GM23338 (cell line): ENCODE measurements at regions not wholly inside any gene's neighbourhood (a gene's known extent, or its start where the extent isn't known, plus 50 kb on each side); places are given as distances from the start of the nearest gene placed in this dataset.

Experiments
- ATAC-seq: fragments of 200-7000 bp; cut with Tn5 transposase; 3 replicates; pipeline ENCODE4 v1.9.1; 2020
- DNase-seq: peaks from one replicate; pipeline ENCODE4 v3.0.0-alpha.2; 2015; ENCODE audit warnings: low spot score
- H2AFZ ChIP-seq: fragments of 200-600 bp; sonication (generic); 2 replicates; pipeline ENCODE4 v1.8.0; 2016; ENCODE audit warnings: antibody characterized with exemption, mild to moderate bottlenecking, moderate library complexity
- H3F3A ChIP-seq: fragments of 200-600 bp; sonication (generic); replicated peaks from 2 replicates; pipeline ENCODE4 v1.8.0; 2017; ENCODE audit warnings: antibody characterized with exemption, mixed run types, low read depth
- H3K27ac ChIP-seq: fragments of 200-600 bp; sonication (generic); 2 replicates; pipeline ENCODE4 v1.6.1; 2016; ENCODE audit warnings: low read depth
- H3K27me3 ChIP-seq: fragments of 200-600 bp; sonication (generic); 2 replicates; pipeline ENCODE4 v1.8.0; 2016; ENCODE audit warnings: mild to moderate bottlenecking, mixed run types, moderate library complexity; ENCODE audit not compliant: insufficient read depth
- H3K36me3 ChIP-seq: fragments of 200-600 bp; sonication (generic); 2 replicates; pipeline ENCODE4 v1.8.0; 2016; ENCODE audit warnings: mild to moderate bottlenecking; ENCODE audit not compliant: insufficient read depth
- H3K4me1 ChIP-seq: fragments of 200-600 bp; sonication (generic); 2 replicates; pipeline ENCODE4 v1.8.0; 2016; ENCODE audit warnings: mild to moderate bottlenecking, moderate library complexity; ENCODE audit not compliant: insufficient read depth
- H3K4me2 ChIP-seq: fragments of 200-600 bp; sonication (generic); 2 replicates; pipeline ENCODE4 v1.7.1; 2017; ENCODE audit warnings: mixed run types
- H3K4me3 ChIP-seq: fragments of 200-600 bp; sonication (generic); 2 replicates; pipeline ENCODE4 v1.6.1; 2016; ENCODE audit warnings: mixed run types
- H3K79me2 ChIP-seq: fragments of 200-600 bp; sonication (generic); replicated peaks from 2 replicates; pipeline ENCODE4 v1.8.0; 2017; ENCODE audit warnings: mild to moderate bottlenecking; ENCODE audit not compliant: insufficient read depth
- H3K9me2 ChIP-seq: fragments of 200-600 bp; sonication (generic); 2 replicates; pipeline ENCODE4 v1.8.0; 2017; ENCODE audit not compliant: insufficient read depth
- H4K20me1 ChIP-seq: fragments of 200-600 bp; sonication (generic); replicated peaks from 2 replicates; pipeline ENCODE4 v1.8.0; 2017; ENCODE audit warnings: mild to moderate bottlenecking; ENCODE audit not compliant: insufficient read depth
- H3K27ac Mint-ChIP-seq: 2 replicates; pipeline ENCODE4 v1.8.0; 2020; ENCODE audit warnings: inconsistent platforms, mild to moderate bottlenecking, moderate library complexity, mixed read lengths
- H3K27me3 Mint-ChIP-seq: 3 replicates; pipeline ENCODE4 v1.8.0; 2022; ENCODE audit warnings: low read depth, mild to moderate bottlenecking, moderate library complexity, mixed read lengths, inconsistent platforms; ENCODE audit not compliant: insufficient read depth, poor library complexity
- H3K36me3 Mint-ChIP-seq: 3 replicates; pipeline ENCODE4 v1.8.0; 2021; ENCODE audit warnings: low read depth, mild to moderate bottlenecking, inconsistent platforms, moderate library complexity, mixed read lengths
- H3K4me1 Mint-ChIP-seq: 3 replicates; pipeline ENCODE4 v1.8.0; 2020; ENCODE audit warnings: mild to moderate bottlenecking, inconsistent platforms, mixed read lengths
- H3K4me3 Mint-ChIP-seq: 3 replicates; pipeline ENCODE4 v1.8.0; 2021; ENCODE audit warnings: moderate library complexity, mild to moderate bottlenecking, inconsistent platforms, mixed read lengths
- H3K9me3 Mint-ChIP-seq: 3 replicates; pipeline ENCODE4 v1.8.0; 2020; ENCODE audit warnings: moderate library complexity, mild to moderate bottlenecking, inconsistent platforms, mixed read lengths
- CREB1 ChIP-seq: fragments of 250-450 bp; sonication (Bioruptor Pico); IDR thresholded peaks from 2 replicates; pipeline ENCODE4 v1.5.0; 2020; ENCODE audit warnings: low read depth, mild to moderate bottlenecking, moderate library complexity
- EZH2 ChIP-seq: fragments of 200-600 bp; sonication (generic); IDR thresholded peaks from one replicate; pipeline ENCODE4 v1.8.0; 2017; ENCODE audit warnings: antibody characterized with exemption, mild to moderate bottlenecking, low read depth; ENCODE audit not compliant: unreplicated experiment
- EZH2phosphoT487 ChIP-seq: fragments of 200-600 bp; sonication (generic); IDR thresholded peaks from one replicate; pipeline ENCODE4 v1.8.1; 2018; ENCODE audit warnings: antibody characterized with exemption; ENCODE audit not compliant: unreplicated experiment
- JUNB ChIP-seq: IDR thresholded peaks from one replicate; pipeline ENCODE4 v1.6.1; 2016; ENCODE audit warnings: antibody characterized with exemption; ENCODE audit not compliant: unreplicated experiment
- NANOG ChIP-seq: IDR thresholded peaks from 2 replicates; pipeline ENCODE4 v1.6.1; 2016; ENCODE audit warnings: antibody characterized with exemption, borderline replicate concordance
- POLR2AphosphoS5 ChIP-seq: IDR thresholded peaks from 2 replicates; pipeline ENCODE4 v1.6.1; 2016; ENCODE audit warnings: antibody characterized with exemption, low read depth
- STAT1 ChIP-seq: IDR thresholded peaks from one replicate; pipeline ENCODE4 v1.6.1; 2016; ENCODE audit warnings: antibody characterized with exemption; ENCODE audit not compliant: unreplicated experiment
- ZNF114 ChIP-seq: fragments of 250-450 bp; sonication (Bioruptor Pico); IDR thresholded peaks from 2 replicates; pipeline ENCODE4 v1.5.0; 2020; ENCODE audit warnings: mild to moderate bottlenecking, moderate library complexity
- ZNF331 ChIP-seq: fragments of 250-450 bp; sonication (Bioruptor Pico); IDR thresholded peaks from 2 replicates; pipeline ENCODE4 v1.5.0; 2020; ENCODE audit warnings: low read depth, mild to moderate bottlenecking, moderate library complexity
- TF ChIP-seq, protein P1 (sequence below): fragments of 250-450 bp; sonication (Bioruptor Pico); IDR thresholded peaks from 2 replicates; pipeline ENCODE4 v1.5.0; 2020; ENCODE audit warnings: mild to moderate bottlenecking, moderate library complexity
- TF ChIP-seq, protein P2 (sequence below), 2 experiments: fragments of 200-600 bp in 1 of 2; sonication (generic) in 1 of 2; conservative IDR thresholded peaks; 2 replicates each; pipeline versions ENCODE4 v1.5.1 to v1.6.1; 2016 to 2017; ENCODE audit warnings: antibody characterized with exemption in 2 of 2, low read depth in 2 of 2, mild to moderate bottlenecking in 2 of 2, moderate library complexity in 1 of 2

GRCh38 chr2:6692819-6693218 lies 172.9 kb downstream of the CMPK2 start:
- H3K36me3 ChIP-seq = no peaks in the 10 kb centered on the region
- TF ChIP-seq NANOG = no peak
- TF ChIP-seq, protein P1, sequence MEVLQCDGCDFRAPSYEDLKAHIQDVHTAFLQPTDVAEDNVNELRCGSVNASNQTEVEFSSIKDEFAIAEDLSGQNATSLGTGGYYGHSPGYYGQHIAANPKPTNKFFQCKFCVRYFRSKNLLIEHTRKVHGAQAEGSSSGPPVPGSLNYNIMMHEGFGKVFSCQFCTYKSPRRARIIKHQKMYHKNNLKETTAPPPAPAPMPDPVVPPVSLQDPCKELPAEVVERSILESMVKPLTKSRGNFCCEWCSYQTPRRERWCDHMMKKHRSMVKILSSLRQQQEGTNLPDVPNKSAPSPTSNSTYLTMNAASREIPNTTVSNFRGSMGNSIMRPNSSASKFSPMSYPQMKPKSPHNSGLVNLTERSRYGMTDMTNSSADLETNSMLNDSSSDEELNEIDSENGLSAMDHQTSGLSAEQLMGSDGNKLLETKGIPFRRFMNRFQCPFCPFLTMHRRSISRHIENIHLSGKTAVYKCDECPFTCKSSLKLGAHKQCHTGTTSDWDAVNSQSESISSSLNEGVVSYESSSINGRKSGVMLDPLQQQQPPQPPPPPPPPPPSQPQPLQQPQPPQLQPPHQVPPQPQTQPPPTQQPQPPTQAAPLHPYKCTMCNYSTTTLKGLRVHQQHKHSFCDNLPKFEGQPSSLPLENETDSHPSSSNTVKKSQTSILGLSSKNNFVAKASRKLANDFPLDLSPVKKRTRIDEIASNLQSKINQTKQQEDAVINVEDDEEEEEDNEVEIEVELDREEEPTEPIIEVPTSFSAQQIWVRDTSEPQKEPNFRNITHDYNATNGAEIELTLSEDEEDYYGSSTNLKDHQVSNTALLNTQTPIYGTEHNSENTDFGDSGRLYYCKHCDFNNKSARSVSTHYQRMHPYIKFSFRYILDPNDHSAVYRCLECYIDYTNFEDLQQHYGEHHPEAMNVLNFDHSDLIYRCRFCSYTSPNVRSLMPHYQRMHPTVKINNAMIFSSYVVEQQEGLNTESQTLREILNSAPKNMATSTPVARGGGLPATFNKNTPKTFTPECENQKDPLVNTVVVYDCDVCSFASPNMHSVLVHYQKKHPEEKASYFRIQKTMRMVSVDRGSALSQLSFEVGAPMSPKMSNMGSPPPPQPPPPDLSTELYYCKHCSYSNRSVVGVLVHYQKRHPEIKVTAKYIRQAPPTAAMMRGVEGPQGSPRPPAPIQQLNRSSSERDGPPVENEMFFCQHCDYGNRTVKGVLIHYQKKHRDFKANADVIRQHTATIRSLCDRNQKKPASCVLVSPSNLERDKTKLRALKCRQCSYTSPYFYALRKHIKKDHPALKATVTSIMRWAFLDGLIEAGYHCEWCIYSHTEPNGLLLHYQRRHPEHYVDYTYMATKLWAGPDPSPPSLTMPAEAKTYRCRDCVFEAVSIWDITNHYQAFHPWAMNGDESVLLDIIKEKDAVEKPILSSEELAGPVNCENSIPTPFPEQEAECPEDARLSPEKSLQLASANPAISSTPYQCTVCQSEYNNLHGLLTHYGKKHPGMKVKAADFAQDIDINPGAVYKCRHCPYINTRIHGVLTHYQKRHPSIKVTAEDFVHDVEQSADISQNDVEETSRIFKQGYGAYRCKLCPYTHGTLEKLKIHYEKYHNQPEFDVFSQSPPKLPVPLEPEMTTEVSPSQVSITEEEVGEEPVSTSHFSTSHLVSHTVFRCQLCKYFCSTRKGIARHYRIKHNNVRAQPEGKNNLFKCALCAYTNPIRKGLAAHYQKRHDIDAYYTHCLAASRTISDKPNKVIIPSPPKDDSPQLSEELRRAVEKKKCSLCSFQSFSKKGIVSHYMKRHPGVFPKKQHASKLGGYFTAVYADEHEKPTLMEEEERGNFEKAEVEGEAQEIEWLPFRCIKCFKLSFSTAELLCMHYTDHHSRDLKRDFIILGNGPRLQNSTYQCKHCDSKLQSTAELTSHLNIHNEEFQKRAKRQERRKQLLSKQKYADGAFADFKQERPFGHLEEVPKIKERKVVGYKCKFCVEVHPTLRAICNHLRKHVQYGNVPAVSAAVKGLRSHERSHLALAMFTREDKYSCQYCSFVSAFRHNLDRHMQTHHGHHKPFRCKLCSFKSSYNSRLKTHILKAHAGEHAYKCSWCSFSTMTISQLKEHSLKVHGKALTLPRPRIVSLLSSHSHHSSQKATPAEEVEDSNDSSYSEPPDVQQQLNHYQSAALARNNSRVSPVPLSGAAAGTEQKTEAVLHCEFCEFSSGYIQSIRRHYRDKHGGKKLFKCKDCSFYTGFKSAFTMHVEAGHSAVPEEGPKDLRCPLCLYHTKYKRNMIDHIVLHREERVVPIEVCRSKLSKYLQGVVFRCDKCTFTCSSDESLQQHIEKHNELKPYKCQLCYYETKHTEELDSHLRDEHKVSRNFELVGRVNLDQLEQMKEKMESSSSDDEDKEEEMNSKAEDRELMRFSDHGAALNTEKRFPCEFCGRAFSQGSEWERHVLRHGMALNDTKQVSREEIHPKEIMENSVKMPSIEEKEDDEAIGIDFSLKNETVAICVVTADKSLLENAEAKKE (CRISPR knock-in tag) = no peak
- no peak for TF ChIP-seq JUNB
- no peak for TF ChIP-seq CREB1 (CRISPR knock-in tag)
- TF ChIP-seq, protein P2, sequence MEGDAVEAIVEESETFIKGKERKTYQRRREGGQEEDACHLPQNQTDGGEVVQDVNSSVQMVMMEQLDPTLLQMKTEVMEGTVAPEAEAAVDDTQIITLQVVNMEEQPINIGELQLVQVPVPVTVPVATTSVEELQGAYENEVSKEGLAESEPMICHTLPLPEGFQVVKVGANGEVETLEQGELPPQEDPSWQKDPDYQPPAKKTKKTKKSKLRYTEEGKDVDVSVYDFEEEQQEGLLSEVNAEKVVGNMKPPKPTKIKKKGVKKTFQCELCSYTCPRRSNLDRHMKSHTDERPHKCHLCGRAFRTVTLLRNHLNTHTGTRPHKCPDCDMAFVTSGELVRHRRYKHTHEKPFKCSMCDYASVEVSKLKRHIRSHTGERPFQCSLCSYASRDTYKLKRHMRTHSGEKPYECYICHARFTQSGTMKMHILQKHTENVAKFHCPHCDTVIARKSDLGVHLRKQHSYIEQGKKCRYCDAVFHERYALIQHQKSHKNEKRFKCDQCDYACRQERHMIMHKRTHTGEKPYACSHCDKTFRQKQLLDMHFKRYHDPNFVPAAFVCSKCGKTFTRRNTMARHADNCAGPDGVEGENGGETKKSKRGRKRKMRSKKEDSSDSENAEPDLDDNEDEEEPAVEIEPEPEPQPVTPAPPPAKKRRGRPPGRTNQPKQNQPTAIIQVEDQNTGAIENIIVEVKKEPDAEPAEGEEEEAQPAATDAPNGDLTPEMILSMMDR (conservative IDR thresholded peaks at IDR 0.05; ENCODE audit: low read depth in 2 of 2) = no peak
- no peak for TF ChIP-seq ZNF331
- no peak for TF ChIP-seq ZNF114 (CRISPR knock-in tag)
- TF ChIP-seq STAT1 = no peak
- no peak for TF ChIP-seq POLR2AphosphoS5
- no peak for TF ChIP-seq EZH2phosphoT487
- TF ChIP-seq EZH2 = no peak
- no peak overlapping the region for H3K27ac ChIP-seq
- no peak overlapping the region for H3K27ac Mint-ChIP-seq
- no peaks in the 10 kb centered on the region for H3K27me3 Mint-ChIP-seq
- peaks cover 5% of the 10 kb centered on the region; the same call in 1 of the 2 replicates for H3K4me1 ChIP-seq
- H3K9me2 ChIP-seq = no peaks in the 10 kb centered on the region
- no peak overlapping the region for H2AFZ ChIP-seq
- H3K36me3 Mint-ChIP-seq = peaks cover 4% of the 10 kb centered on the region; the same call in 1 of the 3 replicates
- no peaks in the 10 kb centered on the region for H4K20me1 ChIP-seq
- no peak overlapping the region for H3K4me2 ChIP-seq
- H3K4me3 ChIP-seq = no peak overlapping the region
- H3K79me2 ChIP-seq = no peaks in the 10 kb centered on the region
- no peaks in the 10 kb centered on the region for H3F3A ChIP-seq
- no peaks in the 10 kb centered on the region for H3K27me3 ChIP-seq
- H3K9me3 Mint-ChIP-seq = peaks cover 46% of the 10 kb centered on the region
- ATAC-seq (no peak), DNase-seq (no peak)
- H3K4me3 Mint-ChIP-seq = no peak overlapping the region
- no peaks in the 10 kb centered on the region for H3K4me1 Mint-ChIP-seq
